Activated CD8-positive, alpha-beta T cell treated with anti-CD3 and anti-CD28 coated beads, Interleukin-2, amount 10 ng/mL, durations not matched to agents 7 days and 5 days (primary cell): ENCODE measurements at regions not wholly inside any gene's neighbourhood (a gene's known extent, or its start where the extent isn't known, plus 50 kb on each side); places are given as distances from the start of the nearest gene placed in this dataset.

Source experiments
- ATAC-seq: fragments of 150-1000 bp; cut with Tn5 transposase; one replicate; pipeline ENCODE4 v1.10.0; 2021; ENCODE audit warnings: moderate library complexity
- CTCF ChIA-PET: fragments of 350-600 bp; sonication (Branson Sonifier 250); formaldehyde crosslinking; loops from one replicate; lab custom pipeline; 2021; ENCODE audit warnings: antibody characterized with exemption; lab: Charles Lee
- POLR2A ChIA-PET: fragments of 350-600 bp; sonication (Branson Sonifier 250); formaldehyde crosslinking; loops from one replicate; lab custom pipeline; 2021; ENCODE audit warnings: antibody characterized with exemption; lab: Charles Lee
- DNase-seq: peaks from one replicate; pipeline ENCODE4 v3.0.0-alpha.2; 2020
- H3K27ac Mint-ChIP-seq: one replicate; pipeline ENCODE4 v1.8.0; 2021; ENCODE audit warnings: mild to moderate bottlenecking, mixed read lengths
- H3K27me3 Mint-ChIP-seq: one replicate; pipeline ENCODE4 v1.8.0; 2021; ENCODE audit warnings: low read depth, mixed read lengths
- H3K36me3 Mint-ChIP-seq: one replicate; pipeline ENCODE4 v1.8.0; 2021; ENCODE audit warnings: low read depth, mixed read lengths
- H3K4me1 Mint-ChIP-seq: one replicate; pipeline ENCODE4 v1.8.0; 2021; ENCODE audit warnings: low read depth, mixed read lengths
- H3K4me3 Mint-ChIP-seq: one replicate; pipeline ENCODE4 v1.8.0; 2021; ENCODE audit warnings: mild to moderate bottlenecking, mixed read lengths
- H3K9me3 Mint-ChIP-seq: one replicate; pipeline ENCODE4 v1.8.0; 2022; ENCODE audit warnings: mixed read lengths; ENCODE audit not compliant: insufficient read depth

- DNase-seq = no peak
- H3K4me3 Mint-ChIP-seq = no peak overlapping the region
- H3K36me3 Mint-ChIP-seq = no peaks in the 10 kb centered on the region
- POLR2A ChIA-PET = no interaction called here
- H3K27me3 Mint-ChIP-seq = no peaks in the 10 kb centered on the region
- CTCF ChIA-PET = no interaction called here
- ATAC-seq = no peak
- no peaks in the 10 kb centered on the region for H3K4me1 Mint-ChIP-seq
- no peak overlapping the region for H3K27ac Mint-ChIP-seq
- H3K9me3 Mint-ChIP-seq = no peaks in the 10 kb centered on the region
Observed at GRCh38 chr4:124946696-124947095, 234.2 kb upstream of the ANKRD50 start.

GRCh38 chr4:124945422-124945821 lies 232.9 kb upstream of the ANKRD50 start:
- Mint-ChIP-seq H3K4me3 (no peak overlapping the region), H3K27ac (no peak overlapping the region), H3K4me1 (no peaks in the 10 kb centered on the region), H3K27me3 (no peaks in the 10 kb centered on the region), H3K36me3 (no peaks in the 10 kb centered on the region), H3K9me3 (no peaks in the 10 kb centered on the region)
- ATAC-seq (no peak), DNase-seq (no peak)
- ChIA-PET CTCF (no interaction called here), POLR2A (no interaction called here)

GRCh38 chr4:124943938-124944337 lies 231.4 kb upstream of the ANKRD50 start:
- H3K4me1 Mint-ChIP-seq = no peaks in the 10 kb centered on the region
- POLR2A ChIA-PET = no interaction called here
- CTCF ChIA-PET = no interaction called here
- H3K36me3 Mint-ChIP-seq = no peaks in the 10 kb centered on the region
- ATAC-seq = no peak
- no peak overlapping the region for H3K4me3 Mint-ChIP-seq
- H3K27ac Mint-ChIP-seq = no peak overlapping the region
- H3K27me3 Mint-ChIP-seq = no peaks in the 10 kb centered on the region
- H3K9me3 Mint-ChIP-seq = no peaks in the 10 kb centered on the region
- DNase-seq = no peak

GRCh38 chr4:124943145-124943889 lies 230.8 kb upstream of the ANKRD50 start:
- DNase-seq = no peak
- Mint-ChIP-seq H3K36me3 (no peaks in the 10 kb centered on the region), H3K9me3 (no peaks in the 10 kb centered on the region), H3K27ac (no peak overlapping the region), H3K4me1 (no peaks in the 10 kb centered on the region), H3K4me3 (no peak overlapping the region), H3K27me3 (no peaks in the 10 kb centered on the region)
- ATAC-seq = no peak
- ChIA-PET CTCF (no interaction called here), POLR2A (no interaction called here)

GRCh38 chr4:124941267-124941666 lies 228.7 kb upstream of the ANKRD50 start:
- no peaks in the 10 kb centered on the region for H3K9me3 Mint-ChIP-seq
- no peak for DNase-seq
- H3K27me3 Mint-ChIP-seq = no peaks in the 10 kb centered on the region
- POLR2A ChIA-PET = no interaction called here
- no peaks in the 10 kb centered on the region for H3K4me1 Mint-ChIP-seq
- H3K4me3 Mint-ChIP-seq = no peak overlapping the region
- CTCF ChIA-PET = no interaction called here
- no peaks in the 10 kb centered on the region for H3K36me3 Mint-ChIP-seq
- no peak overlapping the region for H3K27ac Mint-ChIP-seq
- ATAC-seq = no peak

GRCh38 chr4:124940387-124940786 lies 227.9 kb upstream of the ANKRD50 start:
- no peak for DNase-seq
- H3K36me3 Mint-ChIP-seq = no peaks in the 10 kb centered on the region
- no peaks in the 10 kb centered on the region for H3K4me1 Mint-ChIP-seq
- POLR2A ChIA-PET = no interaction called here
- CTCF ChIA-PET = no interaction called here
- ATAC-seq = no peak
- H3K4me3 Mint-ChIP-seq = no peak overlapping the region
- no peaks in the 10 kb centered on the region for H3K27me3 Mint-ChIP-seq
- H3K9me3 Mint-ChIP-seq = no peaks in the 10 kb centered on the region
- no peak overlapping the region for H3K27ac Mint-ChIP-seq

GRCh38 chr4:124939908-124940307 lies 227.4 kb upstream of the ANKRD50 start:
- Mint-ChIP-seq H3K27ac (no peak overlapping the region), H3K4me1 (no peaks in the 10 kb centered on the region), H3K27me3 (no peaks in the 10 kb centered on the region), H3K36me3 (no peaks in the 10 kb centered on the region), H3K4me3 (no peak overlapping the region), H3K9me3 (no peaks in the 10 kb centered on the region)
- DNase-seq (no peak), ATAC-seq (no peak)
- ChIA-PET POLR2A (no interaction called here), CTCF (no interaction called here)

GRCh38 chr4:124938836-124939235 lies 226.3 kb upstream of the ANKRD50 start:
- Mint-ChIP-seq H3K36me3 (no peaks in the 10 kb centered on the region), H3K27ac (no peak overlapping the region), H3K27me3 (no peaks in the 10 kb centered on the region), H3K4me3 (no peak overlapping the region), H3K9me3 (no peaks in the 10 kb centered on the region), H3K4me1 (no peaks in the 10 kb centered on the region)
- POLR2A ChIA-PET = interaction anchor here (0.6 kb wide), 1 partner anchor 284 kb away, joined by 3 read pairs; no protein-coding TSS in a partner anchor
- CTCF ChIA-PET = no interaction called here
- DNase-seq (no peak), ATAC-seq (no peak)

GRCh38 chr4:124937993-124938392 lies 225.5 kb upstream of the ANKRD50 start:
- Mint-ChIP-seq H3K27me3 (no peaks in the 10 kb centered on the region), H3K36me3 (no peaks in the 10 kb centered on the region), H3K9me3 (no peaks in the 10 kb centered on the region), H3K4me1 (no peaks in the 10 kb centered on the region), H3K27ac (no peak overlapping the region), H3K4me3 (no peak overlapping the region)
- no peak for ATAC-seq
- no peak for DNase-seq
- POLR2A ChIA-PET = no interaction called here
- CTCF ChIA-PET = no interaction called here

GRCh38 chr4:124936427-124936826 lies 223.9 kb upstream of the ANKRD50 start:
- ATAC-seq = no peak
- no peak for DNase-seq
- H3K36me3 Mint-ChIP-seq = no peaks in the 10 kb centered on the region
- H3K27me3 Mint-ChIP-seq = no peaks in the 10 kb centered on the region
- POLR2A ChIA-PET = no interaction called here
- no peaks in the 10 kb centered on the region for H3K9me3 Mint-ChIP-seq
- H3K4me3 Mint-ChIP-seq = no peak overlapping the region
- H3K27ac Mint-ChIP-seq = no peak overlapping the region
- H3K4me1 Mint-ChIP-seq = no peaks in the 10 kb centered on the region
- CTCF ChIA-PET = no interaction called here

- Mint-ChIP-seq H3K27me3 (no peaks in the 10 kb centered on the region), H3K36me3 (no peaks in the 10 kb centered on the region), H3K27ac (no peak overlapping the region), H3K9me3 (no peaks in the 10 kb centered on the region), H3K4me1 (no peaks in the 10 kb centered on the region), H3K4me3 (no peak overlapping the region)
- ChIA-PET CTCF (no interaction called here), POLR2A (no interaction called here)
- no peak for DNase-seq
- no peak for ATAC-seq
Observed at GRCh38 chr4:124934916-124935315, 222.4 kb upstream of the ANKRD50 start.

- no peak for ATAC-seq
- no peaks in the 10 kb centered on the region for H3K36me3 Mint-ChIP-seq
- H3K4me3 Mint-ChIP-seq = no peak overlapping the region
- H3K9me3 Mint-ChIP-seq = no peaks in the 10 kb centered on the region
- POLR2A ChIA-PET = no interaction called here
- no peaks in the 10 kb centered on the region for H3K4me1 Mint-ChIP-seq
- CTCF ChIA-PET = no interaction called here
- no peak for DNase-seq
- no peaks in the 10 kb centered on the region for H3K27me3 Mint-ChIP-seq
- no peak overlapping the region for H3K27ac Mint-ChIP-seq
Observed at GRCh38 chr4:124933521-124933920, 221.0 kb upstream of the ANKRD50 start.

GRCh38 chr4:124932447-124932846 lies 219.9 kb upstream of the ANKRD50 start:
- ChIA-PET POLR2A (no interaction called here), CTCF (no interaction called here)
- no peaks in the 10 kb centered on the region for H3K9me3 Mint-ChIP-seq
- no peaks in the 10 kb centered on the region for H3K27me3 Mint-ChIP-seq
- no peaks in the 10 kb centered on the region for H3K36me3 Mint-ChIP-seq
- H3K27ac Mint-ChIP-seq = no peak overlapping the region
- H3K4me3 Mint-ChIP-seq = no peak overlapping the region
- H3K4me1 Mint-ChIP-seq = no peaks in the 10 kb centered on the region
- ATAC-seq = no peak
- no peak for DNase-seq
